GM12872 (cell line): ENCODE measurements at regions not wholly inside any gene's neighbourhood (a gene's known extent, or its start where the extent isn't known, plus 50 kb on each side); places are given as distances from the start of the nearest gene placed in this dataset.

Experiments used
- TF ChIP-seq, protein P1 (sequence below): IDR thresholded peaks from 3 replicates; pipeline ENCODE4 v1.5.1; 2011; ENCODE audit warnings: low read depth, mild to moderate bottlenecking, low read length, moderate library complexity; ENCODE audit not compliant: insufficient read depth

DNA sequence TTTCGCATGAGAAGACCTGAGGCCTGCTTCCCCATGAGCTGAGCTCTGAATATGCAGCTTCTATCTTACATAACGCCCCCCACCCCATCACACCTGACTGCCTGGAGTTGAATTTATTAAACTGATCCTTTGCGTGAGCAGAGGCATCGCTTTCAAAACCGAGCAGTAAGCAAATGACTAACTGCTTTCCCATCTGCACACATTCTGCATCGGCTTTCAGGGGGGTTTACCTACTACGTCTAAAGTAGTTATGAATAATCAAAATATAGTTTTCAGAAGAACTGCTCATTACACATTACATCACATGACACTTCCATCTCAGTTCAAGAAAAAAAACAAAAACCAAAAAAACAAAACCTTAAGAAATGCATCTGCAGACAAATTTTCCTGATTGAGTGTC, 54.7 kb upstream of the EGR2 start:
- TF ChIP-seq, protein P1, sequence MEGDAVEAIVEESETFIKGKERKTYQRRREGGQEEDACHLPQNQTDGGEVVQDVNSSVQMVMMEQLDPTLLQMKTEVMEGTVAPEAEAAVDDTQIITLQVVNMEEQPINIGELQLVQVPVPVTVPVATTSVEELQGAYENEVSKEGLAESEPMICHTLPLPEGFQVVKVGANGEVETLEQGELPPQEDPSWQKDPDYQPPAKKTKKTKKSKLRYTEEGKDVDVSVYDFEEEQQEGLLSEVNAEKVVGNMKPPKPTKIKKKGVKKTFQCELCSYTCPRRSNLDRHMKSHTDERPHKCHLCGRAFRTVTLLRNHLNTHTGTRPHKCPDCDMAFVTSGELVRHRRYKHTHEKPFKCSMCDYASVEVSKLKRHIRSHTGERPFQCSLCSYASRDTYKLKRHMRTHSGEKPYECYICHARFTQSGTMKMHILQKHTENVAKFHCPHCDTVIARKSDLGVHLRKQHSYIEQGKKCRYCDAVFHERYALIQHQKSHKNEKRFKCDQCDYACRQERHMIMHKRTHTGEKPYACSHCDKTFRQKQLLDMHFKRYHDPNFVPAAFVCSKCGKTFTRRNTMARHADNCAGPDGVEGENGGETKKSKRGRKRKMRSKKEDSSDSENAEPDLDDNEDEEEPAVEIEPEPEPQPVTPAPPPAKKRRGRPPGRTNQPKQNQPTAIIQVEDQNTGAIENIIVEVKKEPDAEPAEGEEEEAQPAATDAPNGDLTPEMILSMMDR: no peak

DNA sequence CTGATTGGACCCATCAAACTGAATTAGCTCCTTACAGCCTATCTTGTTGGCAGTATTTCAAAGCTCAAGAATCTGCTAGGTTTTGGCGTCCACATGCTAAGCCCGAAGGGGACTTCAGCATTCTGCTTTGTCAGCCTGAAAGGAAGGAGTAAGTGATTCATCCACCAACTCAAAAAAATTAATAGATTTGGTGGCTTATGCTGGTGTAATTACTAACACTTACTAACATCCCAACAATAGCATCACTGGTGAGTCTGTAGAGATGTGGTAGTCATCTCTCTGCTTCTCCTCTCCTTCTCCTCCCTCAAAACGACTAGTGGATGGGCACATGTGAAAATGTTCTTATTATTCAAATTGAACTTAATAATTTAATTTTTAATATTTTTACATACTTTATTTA, 53.8 kb upstream of the EGR2 start:
- TF ChIP-seq, protein P1: no peak

DNA sequence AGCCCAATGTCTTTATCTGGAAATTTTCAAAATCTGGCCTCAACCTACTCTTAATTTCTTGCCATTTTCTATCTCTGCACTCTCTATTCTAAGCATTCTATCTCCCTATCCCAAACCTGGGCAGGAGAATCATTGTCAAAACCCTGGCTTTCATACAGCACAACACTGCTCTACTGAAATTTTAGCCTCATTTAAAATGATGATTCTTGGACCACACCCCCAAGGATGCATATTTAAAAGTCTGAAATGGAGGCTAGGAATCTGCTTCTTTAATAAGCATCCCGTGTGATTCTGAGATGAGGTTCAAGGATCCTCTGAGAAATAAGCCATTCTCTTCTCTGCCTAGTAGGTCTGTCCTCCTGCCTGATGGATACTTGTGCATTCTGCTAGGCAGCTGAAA, 50.8 kb upstream of the EGR2 start:
- TF ChIP-seq, protein P1: no peak

DNA sequence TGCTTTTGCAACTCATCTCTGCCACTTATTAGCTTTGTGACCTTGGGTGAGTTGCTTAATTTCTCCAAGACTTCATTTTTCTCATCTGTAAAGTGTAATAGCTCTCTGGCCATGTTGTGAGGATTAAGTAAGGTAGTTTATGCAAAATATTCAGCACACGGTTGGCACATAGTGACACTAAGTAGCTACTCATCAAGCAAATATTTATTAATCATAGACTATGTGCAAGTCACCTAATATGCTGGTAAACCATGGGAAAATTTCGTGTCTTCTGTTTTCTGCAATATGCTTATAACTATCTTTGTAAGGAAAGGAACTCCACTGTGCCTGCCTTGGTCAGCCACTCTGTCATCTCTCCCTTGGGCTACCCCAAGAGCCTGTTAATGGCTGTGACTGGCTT, 50.3 kb upstream of the EGR2 start:
- TF ChIP-seq, protein P1: no peak
